ENCODE measurements at regions not wholly inside any gene's neighbourhood (a gene's known extent, or its start where the extent isn't known, plus 50 kb on each side); places are given as distances from the start of the nearest gene placed in this dataset.
"Not testable (repeated sequence)": the region's sequence is repeated elsewhere in the genome, so short reads cannot be mapped to it uniquely, and the experiment has no call there.

GRCh38 chr5:85395526-85395925 lies 1010.8 kb upstream of the EDIL3 start:
- DNase-seq, result no peak
- H3K9me3 Mint-ChIP-seq, result no peaks in the 10 kb centered on the region
- TF ChIP-seq CTCF (IDR thresholded peaks at IDR 0.05), result no peak
- no peaks in the 10 kb centered on the region for H3K4me1 Mint-ChIP-seq
- H3K4me3 Mint-ChIP-seq, result no peak overlapping the region
- H3K27me3 Mint-ChIP-seq (ENCODE audit: low read depth, poor library complexity), result peaks cover 3% of the 10 kb centered on the region
- no peaks in the 10 kb centered on the region for H3K36me3 Mint-ChIP-seq (ENCODE audit: low read depth)
- H3K27ac Mint-ChIP-seq, result no peak overlapping the region

- DNase-seq, result no peak
- Mint-ChIP-seq H3K4me3 (no peak overlapping the region), H3K27ac (no peak overlapping the region), H3K27me3 (ENCODE audit: low read depth, poor library complexity) (peaks cover 3% of the 10 kb centered on the region), H3K4me1 (no peaks in the 10 kb centered on the region), H3K36me3 (ENCODE audit: low read depth) (no peaks in the 10 kb centered on the region), H3K9me3 (no peaks in the 10 kb centered on the region)
- TF ChIP-seq CTCF (IDR thresholded peaks at IDR 0.05), result no peak
Observed at GRCh38 chr5:85397451-85397850, 1012.8 kb upstream of the EDIL3 start.

- peaks cover 17% of the 10 kb centered on the region for H3K9me3 Mint-ChIP-seq
- TF ChIP-seq CTCF (IDR thresholded peaks at IDR 0.05), result no peak
Observed at GRCh38 chr5:85428426-85428934, 1043.8 kb upstream of the EDIL3 start.

GRCh38 chr5:85431726-85432125 lies 1047.0 kb upstream of the EDIL3 start:
- H3K4me3 Mint-ChIP-seq, result not testable (repeated sequence)

More at GRCh38 chr5:85428426-85428934, 1043.8 kb upstream of the EDIL3 start:
- Mint-ChIP-seq H3K27ac (no peak overlapping the region), H3K36me3 (ENCODE audit: low read depth) (peaks cover 4% of the 10 kb centered on the region), H3K4me1 (no peaks in the 10 kb centered on the region), H3K27me3 (ENCODE audit: low read depth, poor library complexity) (no peaks in the 10 kb centered on the region), H3K4me3 (no peak overlapping the region)
- no peak for DNase-seq

GRCh38 chr5:85441156-85441555 lies 1056.5 kb upstream of the EDIL3 start:
- DNase-seq, result no peak
- Mint-ChIP-seq H3K4me3 (no peak overlapping the region), H3K27ac (no peak overlapping the region), H3K4me1 (no peaks in the 10 kb centered on the region), H3K9me3 (peaks cover 3% of the 10 kb centered on the region), H3K27me3 (ENCODE audit: low read depth, poor library complexity) (no peaks in the 10 kb centered on the region), H3K36me3 (ENCODE audit: low read depth) (no peaks in the 10 kb centered on the region)
- no peak for TF ChIP-seq CTCF (IDR thresholded peaks at IDR 0.05)

More at GRCh38 chr5:85431726-85432125, 1047.0 kb upstream of the EDIL3 start:
- H3K27ac Mint-ChIP-seq; H3K4me1 Mint-ChIP-seq; H3K27me3 Mint-ChIP-seq (ENCODE audit: low read depth, poor library complexity); H3K36me3 Mint-ChIP-seq (ENCODE audit: low read depth); DNase-seq: not testable (repeated sequence)
- H3K9me3 Mint-ChIP-seq, result peaks cover 36% of the 10 kb centered on the region

- Mint-ChIP-seq H3K27ac (no peak overlapping the region), H3K4me1 (no peaks in the 10 kb centered on the region), H3K27me3 (ENCODE audit: low read depth, poor library complexity) (no peaks in the 10 kb centered on the region), H3K36me3 (ENCODE audit: low read depth) (no peaks in the 10 kb centered on the region), H3K4me3 (no peak overlapping the region), H3K9me3 (no peaks in the 10 kb centered on the region)
- DNase-seq, result no peak
- no peak for TF ChIP-seq CTCF (IDR thresholded peaks at IDR 0.05)
Observed at GRCh38 chr5:85441853-85442252, 1057.2 kb upstream of the EDIL3 start.
